Prostate gland (tissue), 2 donors: ENCODE measurements at regions not wholly inside any gene's neighbourhood (a gene's known extent, or its start where the extent isn't known, plus 50 kb on each side); places are given as distances from the start of the nearest gene placed in this dataset.

Experiments
- POLR2AphosphoS5 ChIP-seq: sonication (generic); formaldehyde crosslinking; IDR thresholded peaks from one replicate; pipeline ENCODE4 v1.6.1; 2017; ENCODE audit warnings: antibody characterized with exemption
- TF ChIP-seq, protein P1 (sequence below), 4 experiments: fragments of 200-600 bp in 2 of 4; fragments of 450-650 bp in 2 of 4; sonication (generic) in 2 of 4; IDR thresholded peaks; 1 replicate in 3 of 4; 2 replicates in 1 of 4; pipeline ENCODE4 v1.5.1; 2016 to 2019; ENCODE audit warnings: antibody characterized with exemption in 4 of 4, mild to moderate bottlenecking in 2 of 4, moderate library complexity in 2 of 4

DNA sequence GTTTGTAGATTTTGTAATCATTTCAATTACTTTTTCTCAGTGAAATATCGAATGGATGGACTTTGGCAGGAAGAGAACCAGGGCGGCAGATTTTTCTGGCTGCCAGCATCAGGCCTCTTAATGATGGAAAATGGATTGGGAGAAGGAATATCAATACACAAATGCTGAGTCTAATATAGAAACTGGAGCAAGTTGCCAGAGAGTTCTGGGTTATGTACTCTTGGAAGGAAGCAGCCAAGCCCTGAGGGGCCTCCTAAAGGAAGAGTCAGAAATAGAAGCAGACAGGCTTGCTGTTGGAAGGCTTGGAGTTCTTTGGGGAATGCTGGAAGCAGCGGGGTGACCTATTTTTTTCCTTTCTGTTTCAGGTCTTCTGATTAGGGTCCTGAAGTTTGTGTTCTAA, 428.6 kb downstream of the DMAC1 start:
- TF ChIP-seq, protein P1, sequence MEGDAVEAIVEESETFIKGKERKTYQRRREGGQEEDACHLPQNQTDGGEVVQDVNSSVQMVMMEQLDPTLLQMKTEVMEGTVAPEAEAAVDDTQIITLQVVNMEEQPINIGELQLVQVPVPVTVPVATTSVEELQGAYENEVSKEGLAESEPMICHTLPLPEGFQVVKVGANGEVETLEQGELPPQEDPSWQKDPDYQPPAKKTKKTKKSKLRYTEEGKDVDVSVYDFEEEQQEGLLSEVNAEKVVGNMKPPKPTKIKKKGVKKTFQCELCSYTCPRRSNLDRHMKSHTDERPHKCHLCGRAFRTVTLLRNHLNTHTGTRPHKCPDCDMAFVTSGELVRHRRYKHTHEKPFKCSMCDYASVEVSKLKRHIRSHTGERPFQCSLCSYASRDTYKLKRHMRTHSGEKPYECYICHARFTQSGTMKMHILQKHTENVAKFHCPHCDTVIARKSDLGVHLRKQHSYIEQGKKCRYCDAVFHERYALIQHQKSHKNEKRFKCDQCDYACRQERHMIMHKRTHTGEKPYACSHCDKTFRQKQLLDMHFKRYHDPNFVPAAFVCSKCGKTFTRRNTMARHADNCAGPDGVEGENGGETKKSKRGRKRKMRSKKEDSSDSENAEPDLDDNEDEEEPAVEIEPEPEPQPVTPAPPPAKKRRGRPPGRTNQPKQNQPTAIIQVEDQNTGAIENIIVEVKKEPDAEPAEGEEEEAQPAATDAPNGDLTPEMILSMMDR (IDR thresholded peaks at IDR 0.05): no peak
- no peak for TF ChIP-seq POLR2AphosphoS5
